B cell (primary cell): ENCODE measurements at regions not wholly inside any gene's neighbourhood (a gene's known extent, or its start where the extent isn't known, plus 50 kb on each side); places are given as distances from the start of the nearest gene placed in this dataset.

Source experiments
- ATAC-seq: fragments of 200-7000 bp; cut with Tn5 transposase; one replicate; pipeline ENCODE4 v1.10.0; 2021; ENCODE audit warnings: low read depth, mild to moderate bottlenecking, moderate number of reproducible peaks, moderate library complexity
- CTCF ChIA-PET: fragments of 350-600 bp; sonication (Branson Sonifier 250); formaldehyde crosslinking; loops from one replicate; lab custom pipeline; 2021; ENCODE audit warnings: antibody characterized with exemption, inconsistent platforms; lab: Charles Lee
- POLR2A ChIA-PET: fragments of 350-600 bp; sonication (Branson Sonifier 250); formaldehyde crosslinking; loops from one replicate; lab custom pipeline; 2021; ENCODE audit warnings: antibody characterized with exemption; lab: Charles Lee
- DNase-seq: peaks from one replicate; pipeline ENCODE4 v3.0.0; 2013
- H2AFZ ChIP-seq: 2 replicates; pipeline ENCODE4 v1.6.1; 2012; ENCODE audit warnings: mild to moderate bottlenecking, low read depth, low read length; ENCODE audit not compliant: insufficient read depth, poor library complexity, severe bottlenecking
- H3K27ac ChIP-seq, 2 donors: 1 replicate in 1 of 2; 2 replicates in 1 of 2; pipeline ENCODE4 v1.5.1; 2012 to 2013; ENCODE audit warnings: low read length in 2 of 2, mild to moderate bottlenecking in 2 of 2, moderate library complexity in 1 of 2
- H3K27me3 ChIP-seq, 4 experiments: fragments of 200-600 bp in 1 of 4; sonication (generic) in 1 of 4; replicated peaks in 1 of 4; 1 replicate in 2 of 4; 2 replicates in 2 of 4; pipeline versions ENCODE4 v1.6.1 to v1.7.0; 2013 to 2016; ENCODE audit warnings: low read length in 3 of 4, mild to moderate bottlenecking in 2 of 4, mixed read lengths in 1 of 4, moderate library complexity in 1 of 4; ENCODE audit not compliant: insufficient read depth in 4 of 4, control insufficient read depth in 3 of 4; ENCODE audit errors: control extremely low read depth in 1 of 4
- H3K36me3 ChIP-seq, 2 experiments: replicated peaks in 1 of 2; 1 replicate in 1 of 2; 2 replicates in 1 of 2; pipeline versions ENCODE4 v1.6.1 to v1.7.1; 2013; ENCODE audit warnings: low read length in 1 of 2; ENCODE audit not compliant: insufficient read depth in 2 of 2, control insufficient read depth in 1 of 2; ENCODE audit errors: control extremely low read depth in 1 of 2, extremely low read depth in 1 of 2
- H3K4me1 ChIP-seq, 2 donors: fragments of 200-600 bp in 1 of 2; sonication (generic) in 1 of 2; 1 replicate in 1 of 2; 2 replicates in 1 of 2; pipeline versions ENCODE4 v1.5.1 to v1.6.1; 2013 to 2017; ENCODE audit warnings: low read length in 2 of 2; ENCODE audit not compliant: control insufficient read depth in 2 of 2, insufficient read depth in 2 of 2
- H3K4me2 ChIP-seq: replicated peaks from 2 replicates; pipeline ENCODE3; 2012; ENCODE audit warnings: mild to moderate bottlenecking, low read depth, low read length; ENCODE audit not compliant: poor library complexity, severe bottlenecking
- H3K4me3 ChIP-seq, 5 experiments: fragments of 200-600 bp in 1 of 5; sonication (generic) in 1 of 5; 1 replicate in 3 of 5; 2 replicates in 2 of 5; pipeline versions ENCODE4 v1.5.1 to v1.7.0; 2011 to 2016; ENCODE audit warnings: low read length in 4 of 5, mild to moderate bottlenecking in 4 of 5, low read depth in 2 of 5, control low read depth in 1 of 5, moderate library complexity in 1 of 5; ENCODE audit not compliant: insufficient read depth in 1 of 5; ENCODE audit errors: control extremely low read depth in 1 of 5, extremely low read depth in 1 of 5
- H3K79me2 ChIP-seq: fragments of 200-600 bp; sonication (generic); one replicate; pipeline ENCODE4 v1.6.0; 2016; ENCODE audit warnings: low read length; ENCODE audit not compliant: control insufficient read depth, insufficient read depth
- H3K9ac ChIP-seq: fragments of 200-600 bp; sonication (generic); 2 replicates; pipeline ENCODE4 v1.6.1; 2017; ENCODE audit warnings: mild to moderate bottlenecking, low read length, moderate library complexity
- H3K9me3 ChIP-seq, 3 donors: one replicate each; pipeline versions ENCODE4 v1.6.1 to v1.7.1; 2013; ENCODE audit warnings: low read length in 2 of 3; ENCODE audit not compliant: control insufficient read depth in 2 of 3, insufficient read depth in 1 of 3; ENCODE audit errors: control extremely low read depth in 1 of 3
- H4K20me1 ChIP-seq: 2 replicates; pipeline ENCODE4 v1.6.0; 2012; ENCODE audit warnings: mild to moderate bottlenecking, low read length; ENCODE audit not compliant: insufficient read depth, control insufficient read depth, poor library complexity, severe bottlenecking
- H3K27ac Mint-ChIP-seq: one replicate; pipeline ENCODE4 v1.8.0; 2021; ENCODE audit warnings: mixed read lengths
- H3K27me3 Mint-ChIP-seq: one replicate; pipeline ENCODE4 v1.8.0; 2021; ENCODE audit warnings: mixed read lengths
- H3K4me1 Mint-ChIP-seq: one replicate; pipeline ENCODE4 v1.8.0; 2021; ENCODE audit warnings: mixed read lengths
- H3K4me3 Mint-ChIP-seq: one replicate; pipeline ENCODE4 v1.8.0; 2021; ENCODE audit warnings: mixed read lengths
- H3K9me3 Mint-ChIP-seq: one replicate; pipeline ENCODE4 v1.8.0; 2022; ENCODE audit warnings: mixed read lengths; ENCODE audit not compliant: insufficient read depth
- EZH2 ChIP-seq: IDR thresholded peaks from 2 replicates; pipeline ENCODE4 v1.6.1; 2012; ENCODE audit warnings: borderline replicate concordance, low read depth, mild to moderate bottlenecking, moderate library complexity, low read length; ENCODE audit not compliant: insufficient read depth, poor library complexity, severe bottlenecking
- WGBS: methylation state at CpG from one replicate; pipeline ENCODE4 v1.1.5; 2013; ENCODE audit warnings: missing lambda C conversion rate; ENCODE audit not compliant: insufficient coverage; 5-methylcytosine and 5-hydroxymethylcytosine counted together
- intact Hi-C: fragments of 100-400 bp; cut with micrococcal nuclease; formaldehyde crosslinking; loops from one replicate; pipeline ENCODE4 v1.10.0; 2022
- TF ChIP-seq, protein P1 (sequence below): fragments of 200-600 bp; IDR thresholded peaks from one replicate; pipeline ENCODE4 v1.8.0; 2022; ENCODE audit warnings: antibody characterized with exemption, mild to moderate bottlenecking

DNA sequence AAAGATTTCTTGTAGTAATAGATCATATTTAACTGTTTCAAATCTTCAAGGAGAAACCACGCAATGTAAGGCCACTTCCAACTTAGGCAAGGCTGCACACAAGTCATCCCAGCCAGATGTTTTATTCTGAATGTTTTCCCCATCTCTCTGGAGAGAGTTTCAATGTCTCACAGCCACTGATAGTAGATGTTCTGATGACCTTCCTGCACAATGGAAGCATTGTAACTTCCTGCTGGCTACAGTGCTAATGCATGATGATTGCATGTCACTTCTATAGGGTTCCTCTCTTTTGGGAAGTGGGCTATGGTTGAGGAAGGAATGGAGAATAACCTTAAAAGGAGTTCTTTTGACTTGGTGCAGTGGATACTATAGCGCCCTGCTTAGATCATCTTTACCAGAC, 328.0 kb downstream of the ZNF621 start:
- H3K9me3 ChIP-seq: no peaks in the 10 kb centered on the region
- ChIA-PET POLR2A (no interaction called here), CTCF (no interaction called here)
- no peaks in the 10 kb centered on the region for H3K27me3 ChIP-seq
- no peaks in the 10 kb centered on the region for H3K4me1 Mint-ChIP-seq
- no peak overlapping the region for H3K9ac ChIP-seq
- H2AFZ ChIP-seq: no peak overlapping the region
- ATAC-seq: no peak
- no peak for TF ChIP-seq EZH2
- no peak overlapping the region for H3K4me2 ChIP-seq
- H3K36me3 ChIP-seq: no peaks in the 10 kb centered on the region
- WGBS: 100% methylated on average over 1 of the region's 2 CpGs
- H3K4me1 ChIP-seq: no peaks in the 10 kb centered on the region
- DNase-seq: no peak
- intact Hi-C loops: no loop called here
- no peak overlapping the region for H3K27ac Mint-ChIP-seq
- H3K27me3 Mint-ChIP-seq: peaks cover 4% of the 10 kb centered on the region
- H3K4me3 ChIP-seq: no peak overlapping the region
- no peaks in the 10 kb centered on the region for H3K9me3 Mint-ChIP-seq
- H3K27ac ChIP-seq: no peak overlapping the region
- no peaks in the 10 kb centered on the region for H3K79me2 ChIP-seq
- no peak overlapping the region for H3K4me3 Mint-ChIP-seq
- H4K20me1 ChIP-seq: no peaks in the 10 kb centered on the region

- H3K9ac ChIP-seq: no peak overlapping the region
- H3K27me3 ChIP-seq: no peaks in the 10 kb centered on the region
- no peaks in the 10 kb centered on the region for H3K4me1 ChIP-seq
- H3K4me3 Mint-ChIP-seq: no peak overlapping the region
- no peak overlapping the region for H2AFZ ChIP-seq
- no peak overlapping the region for H3K27ac ChIP-seq
- no CpG with 5 or more reads among the region's 4 CpGs for WGBS
- no peaks in the 10 kb centered on the region for H4K20me1 ChIP-seq
- H3K4me1 Mint-ChIP-seq: no peaks in the 10 kb centered on the region
- CTCF ChIA-PET: no interaction called here
- ATAC-seq: no peak
- no peaks in the 10 kb centered on the region for H3K9me3 ChIP-seq
- no peaks in the 10 kb centered on the region for H3K9me3 Mint-ChIP-seq
- peaks cover 4% of the 10 kb centered on the region for H3K27me3 Mint-ChIP-seq
- intact Hi-C loops: no loop called here
- DNase-seq: no peak
- POLR2A ChIA-PET: no interaction called here
- no peaks in the 10 kb centered on the region for H3K79me2 ChIP-seq
- no peak overlapping the region for H3K4me2 ChIP-seq
- H3K36me3 ChIP-seq: no peaks in the 10 kb centered on the region
- TF ChIP-seq, protein P1, sequence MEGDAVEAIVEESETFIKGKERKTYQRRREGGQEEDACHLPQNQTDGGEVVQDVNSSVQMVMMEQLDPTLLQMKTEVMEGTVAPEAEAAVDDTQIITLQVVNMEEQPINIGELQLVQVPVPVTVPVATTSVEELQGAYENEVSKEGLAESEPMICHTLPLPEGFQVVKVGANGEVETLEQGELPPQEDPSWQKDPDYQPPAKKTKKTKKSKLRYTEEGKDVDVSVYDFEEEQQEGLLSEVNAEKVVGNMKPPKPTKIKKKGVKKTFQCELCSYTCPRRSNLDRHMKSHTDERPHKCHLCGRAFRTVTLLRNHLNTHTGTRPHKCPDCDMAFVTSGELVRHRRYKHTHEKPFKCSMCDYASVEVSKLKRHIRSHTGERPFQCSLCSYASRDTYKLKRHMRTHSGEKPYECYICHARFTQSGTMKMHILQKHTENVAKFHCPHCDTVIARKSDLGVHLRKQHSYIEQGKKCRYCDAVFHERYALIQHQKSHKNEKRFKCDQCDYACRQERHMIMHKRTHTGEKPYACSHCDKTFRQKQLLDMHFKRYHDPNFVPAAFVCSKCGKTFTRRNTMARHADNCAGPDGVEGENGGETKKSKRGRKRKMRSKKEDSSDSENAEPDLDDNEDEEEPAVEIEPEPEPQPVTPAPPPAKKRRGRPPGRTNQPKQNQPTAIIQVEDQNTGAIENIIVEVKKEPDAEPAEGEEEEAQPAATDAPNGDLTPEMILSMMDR: no peak
- no peak for TF ChIP-seq EZH2
- H3K27ac Mint-ChIP-seq: no peak overlapping the region
- H3K4me3 ChIP-seq: no peak overlapping the region
Measured at GRCh38 chr3:40853474-40853873, 328.7 kb downstream of the ZNF621 start.
